IPS DF 19.7 (cell line): ENCODE measurements at regions not wholly inside any gene's neighbourhood (a gene's known extent, or its start where the extent isn't known, plus 50 kb on each side); places are given as distances from the start of the nearest gene placed in this dataset.

Experiments
- DNase-seq: peaks from one replicate; pipeline ENCODE4 v3.0.0-alpha.2; 2013; ENCODE audit warnings: low read depth, low spot score

- no peak for DNase-seq
These were observed 283.6 kb upstream of the RARB start for GRCh38 chr3:25144430-25144829.

GRCh38 chr3:25145176-25145575 is 282.9 kb upstream of the RARB start:
- DNase-seq = no peak

DNA sequence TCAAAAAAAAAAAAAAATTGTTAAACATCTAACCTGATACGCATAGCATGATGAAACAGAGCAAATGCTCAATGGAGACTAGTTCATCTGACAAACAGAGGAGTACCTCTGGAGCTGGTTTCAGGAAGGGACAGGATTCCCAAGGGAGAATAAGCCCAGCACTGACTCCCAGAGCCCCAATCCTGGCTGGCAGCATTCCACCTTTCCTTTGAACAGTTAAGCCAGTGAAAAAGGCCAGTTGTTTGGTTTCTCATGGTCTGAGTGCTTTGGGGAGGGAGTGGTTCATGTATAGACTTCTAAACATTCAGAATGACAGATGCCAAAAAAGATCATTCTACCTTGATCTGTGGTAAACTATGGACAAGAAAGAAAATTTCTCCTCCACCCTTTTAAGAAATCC is 277.9 kb upstream of the RARB start:
- DNase-seq = no peak

DNA sequence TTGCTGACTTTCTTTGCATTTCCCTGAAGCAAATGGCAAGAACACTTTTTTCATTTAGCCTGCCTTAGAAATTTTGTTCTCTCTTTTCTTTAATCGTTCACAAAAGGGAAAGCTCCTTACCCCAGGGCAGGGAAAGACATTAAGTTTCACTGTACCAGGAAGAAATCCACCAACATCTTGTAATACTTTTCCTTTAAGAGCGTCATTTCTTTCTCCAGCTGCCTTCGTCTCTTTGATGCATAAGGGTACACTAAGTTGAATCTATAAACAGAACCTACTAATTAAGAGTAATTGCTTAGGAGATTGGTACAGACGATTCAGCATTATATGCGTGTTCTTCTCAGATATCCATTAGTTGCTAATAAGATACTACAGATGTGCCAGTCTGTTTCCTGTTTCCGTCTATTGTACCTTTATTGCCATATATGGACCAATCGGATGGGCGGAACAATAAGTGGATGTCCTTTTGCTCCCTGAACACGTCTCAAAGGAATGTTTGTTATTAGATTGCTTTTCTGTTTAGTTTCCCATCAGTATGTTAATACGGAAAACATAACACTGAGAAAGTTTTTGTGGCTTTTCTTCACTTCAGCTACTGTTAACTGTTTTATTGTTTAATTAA is 276.7 kb upstream of the RARB start:
- no peak for DNase-seq

- DNase-seq = no peak
These were observed 276.2 kb upstream of the RARB start for GRCh38 chr3:25151903-25152295.

DNA sequence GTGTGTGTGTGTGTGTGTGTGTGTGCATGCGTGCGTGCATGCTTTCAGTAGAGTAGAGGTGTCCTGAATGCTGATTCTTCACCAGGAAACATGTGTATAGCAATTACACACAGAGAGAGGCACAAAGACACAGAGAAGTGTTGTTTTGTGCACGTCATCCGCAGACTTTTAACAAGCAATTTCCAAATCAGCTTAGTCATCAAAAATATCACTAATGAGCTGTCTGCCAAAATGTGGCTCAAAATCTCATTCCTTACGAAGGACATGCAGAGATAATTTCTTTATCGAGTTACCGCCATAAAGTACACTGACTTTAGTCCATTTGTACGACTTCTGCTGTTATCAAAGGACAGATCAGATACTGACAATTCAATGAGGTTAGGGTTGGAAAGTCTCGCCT is 274.9 kb upstream of the RARB start:
- DNase-seq = no peak

DNA sequence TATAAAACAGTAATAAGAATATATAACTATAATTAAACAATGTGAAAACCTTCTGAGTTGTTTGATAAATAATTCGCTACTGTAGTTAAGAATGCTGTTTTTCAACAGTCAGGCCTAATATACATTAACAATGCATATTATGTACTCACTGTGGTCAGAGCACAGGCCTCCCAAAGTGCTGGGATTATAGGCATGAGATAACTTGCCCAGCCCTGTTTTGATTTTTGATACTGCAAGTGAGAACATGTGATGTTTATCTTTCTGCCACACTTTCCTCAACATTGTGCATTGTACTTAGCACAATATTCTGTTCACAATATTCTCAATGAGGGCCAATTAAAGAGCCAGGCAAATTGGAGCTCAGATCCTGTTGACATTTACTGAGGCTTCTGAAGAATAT is 274.5 kb upstream of the RARB start:
- no peak for DNase-seq

GRCh38 chr3:25155652-25156471 is 272.2 kb upstream of the RARB start:
- DNase-seq = peak; percentile 93

DNA sequence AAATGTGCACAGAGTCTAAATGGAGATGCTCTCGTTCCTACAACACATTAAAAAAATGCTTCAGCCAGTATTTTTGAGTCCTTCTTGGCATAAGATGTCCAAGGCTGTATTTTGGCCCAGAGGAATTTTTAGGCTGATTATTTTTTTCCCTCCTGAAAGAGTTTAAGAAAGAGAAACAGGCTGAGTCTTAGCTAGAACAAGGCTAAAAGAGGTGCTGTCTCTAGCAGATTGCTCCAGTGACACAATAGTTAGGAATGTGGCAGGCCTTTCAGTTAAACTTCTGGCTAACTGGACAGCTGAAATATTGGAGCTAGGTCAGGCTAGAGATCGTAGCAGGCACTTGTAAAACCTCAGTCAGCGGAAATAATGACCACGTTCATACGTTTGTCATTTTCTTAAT is 271.4 kb upstream of the RARB start:
- peak; percentile 42 for DNase-seq

- no peak for DNase-seq
These were observed 262.8 kb upstream of the RARB start for GRCh38 chr3:25165306-25165705.

DNA sequence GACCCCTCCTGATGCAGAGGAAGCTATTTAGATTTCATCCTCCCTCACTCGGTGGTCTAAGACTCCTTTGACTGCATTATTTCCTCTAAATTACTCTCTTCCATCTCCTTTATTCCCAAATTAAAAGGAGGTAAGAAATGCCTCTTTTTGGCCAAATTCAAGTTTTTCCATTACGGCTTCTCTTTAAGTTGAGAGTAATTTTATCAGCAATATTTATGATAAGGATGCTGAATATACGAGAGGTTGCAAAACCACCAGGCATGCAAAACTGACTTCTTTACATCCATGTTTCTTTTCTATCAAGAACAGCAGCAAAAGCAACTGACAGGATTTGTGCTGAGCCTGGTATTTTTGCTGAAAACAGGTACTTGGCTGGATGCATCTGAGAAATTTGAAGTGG is 262.0 kb upstream of the RARB start:
- no peak for DNase-seq

DNA sequence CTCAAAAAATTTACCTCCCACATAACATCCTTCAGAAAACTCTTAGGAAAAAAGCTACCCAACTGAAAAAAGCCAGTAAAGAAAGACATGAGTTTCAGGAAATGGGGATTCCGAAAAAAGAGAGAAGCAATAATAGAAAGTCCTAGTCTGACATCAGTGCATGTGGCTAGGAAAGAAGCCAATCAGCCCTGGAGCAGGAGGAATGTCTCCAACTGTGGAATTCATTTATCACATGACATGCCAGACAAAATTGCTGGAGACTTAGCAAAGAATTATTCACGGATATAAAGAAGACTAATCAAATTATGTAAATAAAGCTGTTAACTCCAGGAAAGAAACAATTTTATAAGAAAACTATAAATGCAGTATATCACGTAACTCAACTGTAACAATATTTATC is 258.9 kb upstream of the RARB start:
- DNase-seq = no peak

DNA sequence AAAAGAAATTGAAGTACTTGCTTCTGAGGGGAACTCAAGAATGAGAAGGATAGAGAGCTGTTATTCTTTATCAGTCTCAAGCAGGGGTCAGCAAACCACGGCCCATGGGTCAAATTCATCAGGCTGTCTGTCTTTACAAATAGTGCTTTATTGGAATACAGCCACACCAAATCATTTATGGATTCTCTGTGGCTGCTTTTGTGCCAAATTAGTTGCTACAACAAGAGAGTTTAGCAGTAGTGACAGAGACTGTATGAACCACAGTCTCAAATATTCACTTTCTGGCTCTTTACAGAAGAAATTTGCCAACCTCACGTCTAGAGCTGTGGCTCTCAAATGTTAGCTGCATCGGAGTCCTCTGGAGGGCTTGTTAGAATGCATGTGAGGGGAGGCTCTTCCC is 258.0 kb upstream of the RARB start:
- DNase-seq = no peak

DNA sequence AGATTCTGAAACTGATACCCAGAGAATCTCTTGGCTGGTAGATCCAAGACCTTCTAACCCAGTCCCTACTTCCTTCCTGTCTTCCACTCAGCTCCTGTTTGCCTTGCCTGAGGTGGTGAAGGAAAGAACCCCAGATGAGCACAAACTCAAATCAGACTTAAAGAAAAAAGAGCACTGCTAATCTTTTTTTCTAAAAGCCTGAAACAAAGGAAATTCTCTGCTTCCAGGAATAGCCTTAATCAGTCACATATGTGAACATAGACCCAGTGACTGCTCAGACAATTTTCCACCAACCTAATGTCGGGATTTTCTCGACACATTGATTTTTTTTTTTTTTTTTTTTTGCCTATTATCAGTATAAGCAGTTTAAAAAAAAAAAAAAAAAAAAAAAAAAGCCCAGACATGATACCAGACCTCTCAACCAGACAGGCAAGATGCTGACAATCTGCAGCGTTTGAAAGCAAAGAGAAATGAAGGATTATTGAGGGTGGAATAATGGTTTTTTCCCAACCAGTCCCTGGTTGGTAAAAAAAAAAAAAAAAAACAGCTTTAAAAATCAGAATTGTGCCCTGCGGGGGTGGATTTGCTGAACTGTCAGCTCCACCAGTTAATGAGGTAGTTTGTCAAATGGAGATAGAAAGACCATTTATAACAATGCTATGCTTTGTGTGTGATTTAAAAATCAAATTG is 256.8 kb upstream of the RARB start:
- peak; percentile 5 for DNase-seq

GRCh38 chr3:25171897-25172296 is 256.2 kb upstream of the RARB start:
- DNase-seq = no peak

- no peak for DNase-seq
These were observed 254.5 kb upstream of the RARB start for GRCh38 chr3:25173606-25174005.

- no peak for DNase-seq
These were observed 253.8 kb upstream of the RARB start for GRCh38 chr3:25174251-25174650.

DNA sequence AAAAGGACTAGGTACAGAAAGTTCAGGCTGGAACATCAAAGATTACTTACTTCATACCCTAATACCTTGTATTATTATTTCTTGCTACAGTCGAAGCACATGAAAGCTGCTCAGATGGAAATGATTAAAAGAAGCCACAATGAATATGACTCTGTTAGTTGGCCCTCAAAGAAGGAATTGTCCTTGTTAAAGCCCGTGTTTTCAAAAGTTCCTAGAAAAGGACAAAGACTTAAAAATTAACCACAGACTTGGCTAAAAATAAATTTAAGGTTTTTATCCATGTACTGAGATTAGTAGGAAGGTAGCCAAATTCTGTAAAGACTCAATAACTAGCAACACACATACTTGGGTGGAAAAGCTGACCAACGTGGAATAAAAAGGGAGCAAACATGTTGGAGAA is 251.0 kb upstream of the RARB start:
- DNase-seq = no peak

DNA sequence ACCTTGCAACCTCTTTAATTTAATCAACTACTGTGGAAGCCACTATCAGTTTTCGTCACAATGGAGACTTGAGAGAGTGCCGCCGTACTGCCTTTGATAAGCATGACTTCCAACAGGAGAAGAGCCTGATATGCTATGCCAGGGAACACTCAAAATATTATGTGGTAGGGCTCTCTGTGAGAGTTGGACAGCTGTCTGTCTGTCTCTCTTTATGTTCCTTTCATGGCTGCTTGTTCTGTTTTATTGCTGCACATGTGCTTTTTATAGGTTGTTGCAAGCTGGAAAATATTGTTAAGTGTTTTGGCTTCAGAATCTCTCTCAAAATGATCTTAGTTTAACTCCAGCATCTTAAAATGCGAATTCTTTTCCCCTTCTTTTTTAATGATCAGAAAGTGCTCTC is 249.4 kb upstream of the RARB start:
- no peak for DNase-seq

GRCh38 chr3:25181096-25181495 is 247.0 kb upstream of the RARB start:
- DNase-seq = no peak

GRCh38 chr3:25182794-25183193 is 245.3 kb upstream of the RARB start:
- no peak for DNase-seq

DNA sequence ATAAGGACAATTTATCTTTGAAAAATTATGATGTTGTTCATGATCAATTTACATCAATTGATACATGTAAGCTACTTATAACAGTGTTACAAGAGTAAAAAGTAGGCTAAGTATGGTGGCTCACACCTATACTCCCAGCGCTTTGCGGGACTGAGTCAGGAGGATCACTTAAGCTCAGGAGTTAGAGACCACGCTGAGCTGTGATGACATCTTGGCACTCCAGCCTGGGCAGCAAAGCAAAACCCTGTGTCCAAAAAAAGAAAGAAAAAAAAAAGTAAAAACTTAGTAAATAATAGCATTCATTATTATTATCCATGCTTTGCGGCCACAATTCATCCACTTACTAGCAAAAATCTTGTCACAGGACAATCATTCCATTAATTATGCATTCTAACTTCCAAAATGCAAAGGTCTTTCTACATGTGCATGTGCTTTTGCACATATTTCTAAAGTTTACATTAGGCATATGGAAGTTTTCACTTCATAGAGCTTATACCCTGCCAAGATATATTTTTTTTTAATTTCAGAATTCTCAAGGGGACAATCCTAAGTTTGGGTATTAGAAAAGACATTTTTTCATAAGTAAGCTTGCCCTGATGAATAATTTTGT is 243.3 kb upstream of the RARB start:
- DNase-seq = no peak

GRCh38 chr3:25191673-25192072 is 236.4 kb upstream of the RARB start:
- DNase-seq = no peak
